Upper lobe of left lung (tissue), 4 donors: ENCODE measurements at regions not wholly inside any gene's neighbourhood (a gene's known extent, or its start where the extent isn't known, plus 50 kb on each side); places are given as distances from the start of the nearest gene placed in this dataset.

Experiments used
- POLR2A ChIP-seq, 4 donors: fragments of 450-650 bp; IDR thresholded peaks; one replicate each; pipeline ENCODE4 v1.5.1; 2016 to 2017; ENCODE audit warnings: antibody characterized with exemption in 4 of 4, mild to moderate bottlenecking in 2 of 4
- TF ChIP-seq, protein P1 (sequence below), 6 experiments: fragments of 450-650 bp in 4 of 6; fragments of 200-600 bp in 2 of 6; sonication (generic) in 2 of 6; IDR thresholded peaks; one replicate each; pipeline ENCODE4 v1.5.1; 2016 to 2019; ENCODE audit warnings: antibody characterized with exemption in 6 of 6

DNA sequence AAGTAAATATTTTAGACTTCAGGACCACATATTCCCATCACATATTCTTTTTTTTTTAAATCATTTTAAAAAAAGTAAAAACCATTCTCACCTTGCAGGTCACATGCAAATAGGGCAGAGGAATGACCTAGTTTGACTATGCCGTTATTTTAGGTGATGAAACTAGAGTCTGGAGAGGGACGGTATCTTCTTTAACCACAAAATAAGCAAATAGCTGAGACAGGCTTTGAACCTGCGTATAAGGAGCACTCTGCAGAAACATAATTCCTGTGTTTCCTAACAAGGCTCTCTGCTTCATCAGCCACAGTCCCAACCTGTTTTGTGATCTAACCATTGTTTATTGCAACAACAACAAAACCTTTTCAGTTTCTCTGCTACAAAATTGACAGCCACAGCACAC lies 121.5 kb downstream of the PCTP start:
- TF ChIP-seq, protein P1, sequence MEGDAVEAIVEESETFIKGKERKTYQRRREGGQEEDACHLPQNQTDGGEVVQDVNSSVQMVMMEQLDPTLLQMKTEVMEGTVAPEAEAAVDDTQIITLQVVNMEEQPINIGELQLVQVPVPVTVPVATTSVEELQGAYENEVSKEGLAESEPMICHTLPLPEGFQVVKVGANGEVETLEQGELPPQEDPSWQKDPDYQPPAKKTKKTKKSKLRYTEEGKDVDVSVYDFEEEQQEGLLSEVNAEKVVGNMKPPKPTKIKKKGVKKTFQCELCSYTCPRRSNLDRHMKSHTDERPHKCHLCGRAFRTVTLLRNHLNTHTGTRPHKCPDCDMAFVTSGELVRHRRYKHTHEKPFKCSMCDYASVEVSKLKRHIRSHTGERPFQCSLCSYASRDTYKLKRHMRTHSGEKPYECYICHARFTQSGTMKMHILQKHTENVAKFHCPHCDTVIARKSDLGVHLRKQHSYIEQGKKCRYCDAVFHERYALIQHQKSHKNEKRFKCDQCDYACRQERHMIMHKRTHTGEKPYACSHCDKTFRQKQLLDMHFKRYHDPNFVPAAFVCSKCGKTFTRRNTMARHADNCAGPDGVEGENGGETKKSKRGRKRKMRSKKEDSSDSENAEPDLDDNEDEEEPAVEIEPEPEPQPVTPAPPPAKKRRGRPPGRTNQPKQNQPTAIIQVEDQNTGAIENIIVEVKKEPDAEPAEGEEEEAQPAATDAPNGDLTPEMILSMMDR (IDR thresholded peaks at IDR 0.05): no peak
- TF ChIP-seq POLR2A (IDR thresholded peaks at IDR 0.05): no peak
